Epithelial cell of esophagus (primary cell): ENCODE measurements at regions not wholly inside any gene's neighbourhood (a gene's known extent, or its start where the extent isn't known, plus 50 kb on each side); places are given as distances from the start of the nearest gene placed in this dataset.

Experiments used
- DNase-seq: peaks from one replicate; pipeline ENCODE4 v3.0.0; 2010; ENCODE audit warnings: low read depth
- H3K4me3 ChIP-seq: 2 replicates; pipeline ENCODE4 v1.5.1; 2011; ENCODE audit warnings: mild to moderate bottlenecking, low read length, control low read depth
- CTCF ChIP-seq: IDR thresholded peaks from 2 replicates; pipeline ENCODE4 v1.5.1; 2011; ENCODE audit warnings: low read depth, mild to moderate bottlenecking, low read length, control low read depth, inconsistent platforms; ENCODE audit not compliant: insufficient read depth; ENCODE audit errors: missing control alignments

GRCh38 chrX:10851809-10852208 lies 231.4 kb upstream of the MID1 start:
- DNase-seq, result no peak
- H3K4me3 ChIP-seq, result no peak overlapping the region
- TF ChIP-seq CTCF, result no peak

- no peak for DNase-seq
- no peak for TF ChIP-seq CTCF
- no peak overlapping the region for H3K4me3 ChIP-seq
Measured at GRCh38 chrX:10854594-10854993, 234.2 kb upstream of the MID1 start.

GRCh38 chrX:10855845-10856244 lies 235.5 kb upstream of the MID1 start:
- no peak for TF ChIP-seq CTCF
- no peak overlapping the region for H3K4me3 ChIP-seq
- DNase-seq, result no peak

GRCh38 chrX:10856797-10857196 lies 236.4 kb upstream of the MID1 start:
- TF ChIP-seq CTCF, result no peak
- DNase-seq, result no peak
- no peak overlapping the region for H3K4me3 ChIP-seq

GRCh38 chrX:10859353-10859752 lies 239.0 kb upstream of the MID1 start:
- TF ChIP-seq CTCF, result no peak
- no peak for DNase-seq
- no peak overlapping the region for H3K4me3 ChIP-seq

- DNase-seq, result peak; percentile 1
- TF ChIP-seq CTCF, result no peak
- no peak overlapping the region for H3K4me3 ChIP-seq
Measured at GRCh38 chrX:10875995-10876394, 235.1 kb upstream of the HCCS start.

GRCh38 chrX:10882484-10882883 lies 228.6 kb upstream of the HCCS start:
- no peak for TF ChIP-seq CTCF
- no peak for DNase-seq
- H3K4me3 ChIP-seq, result no peak overlapping the region
